ENCODE measurements at regions not wholly inside any gene's neighbourhood (a gene's known extent, or its start where the extent isn't known, plus 50 kb on each side); places are given as distances from the start of the nearest gene placed in this dataset.

GRCh38 chr6:125370343-125370742 is 68.6 kb upstream of the HDDC2 start:
- intact Hi-C loops (cut with DNase I; ENCODE audit: low total_unique reads): no loop called here
- H3K9me3 ChIP-seq: no peaks in the 10 kb centered on the region
- no peaks in the 10 kb centered on the region for H3K36me3 ChIP-seq
- WGBS, 2 donors (ENCODE audit: low coverage in 1 of 2): 59 to 71% methylated on average over 1 to 8 of the region's 8 CpGs
- no peaks in the 10 kb centered on the region for H3K4me1 ChIP-seq
- peaks cover 4% of the 10 kb centered on the region for H3K27me3 ChIP-seq
- no peak overlapping the region for H3K4me3 ChIP-seq
- H3K27ac ChIP-seq: no peak overlapping the region
- no peak for TF ChIP-seq EP300 (IDR thresholded peaks at IDR 0.05; ENCODE audit: low read depth)
- TF ChIP-seq POLR2A (IDR thresholded peaks at IDR 0.05): no peak
- TF ChIP-seq CTCF (IDR thresholded peaks at IDR 0.05): no peak
- no peak for TF ChIP-seq POLR2AphosphoS5 (IDR thresholded peaks at IDR 0.05)
- in situ Hi-C loops (cut with MboI; ENCODE audit: low pct_ligation_motif_present in 1 of 4, low pct_unique_long_range_greater_than_20kb in 1 of 4, low sequenced_read_pairs in 3 of 4): no loop called here
- no peak for DNase-seq

GRCh38 chr6:125375013-125375412 is 73.2 kb upstream of the HDDC2 start:
- Histone ChIP-seq H3K27ac (no peak overlapping the region), H3K27me3 (no peaks in the 10 kb centered on the region), H3K4me3 (no peak overlapping the region), H3K9me3 (no peaks in the 10 kb centered on the region), H3K36me3 (no peaks in the 10 kb centered on the region), H3K4me1 (no peaks in the 10 kb centered on the region)
- intact Hi-C loops (cut with DNase I; ENCODE audit: low total_unique reads): no loop called here
- 89 to 93% methylated on average over 2 of the region's 2 CpGs for WGBS, 2 donors (ENCODE audit: low coverage in 1 of 2)
- no peak for TF ChIP-seq EP300 (IDR thresholded peaks at IDR 0.05; ENCODE audit: low read depth)
- no peak for TF ChIP-seq POLR2A (IDR thresholded peaks at IDR 0.05)
- no peak for TF ChIP-seq POLR2AphosphoS5 (IDR thresholded peaks at IDR 0.05)
- no peak for TF ChIP-seq CTCF (IDR thresholded peaks at IDR 0.05)
- DNase-seq: no peak
- in situ Hi-C loops (cut with MboI; ENCODE audit: low pct_ligation_motif_present in 1 of 4, low pct_unique_long_range_greater_than_20kb in 1 of 4, low sequenced_read_pairs in 3 of 4): no loop called here

- H3K36me3 ChIP-seq: no peaks in the 10 kb centered on the region
- no peak for DNase-seq
- H3K4me3 ChIP-seq: no peak overlapping the region
- intact Hi-C loops (cut with DNase I; ENCODE audit: low total_unique reads) (no loop called here), in situ Hi-C loops (cut with MboI; ENCODE audit: low pct_ligation_motif_present in 1 of 4, low pct_unique_long_range_greater_than_20kb in 1 of 4, low sequenced_read_pairs in 3 of 4) (no loop called here)
- H3K27me3 ChIP-seq: no peaks in the 10 kb centered on the region
- H3K27ac ChIP-seq: no peak overlapping the region
- no peak for TF ChIP-seq POLR2A (IDR thresholded peaks at IDR 0.05)
- no peak for TF ChIP-seq EP300 (IDR thresholded peaks at IDR 0.05; ENCODE audit: low read depth)
- no peak for TF ChIP-seq POLR2AphosphoS5 (IDR thresholded peaks at IDR 0.05)
- no peak for TF ChIP-seq CTCF (IDR thresholded peaks at IDR 0.05)
- no peaks in the 10 kb centered on the region for H3K4me1 ChIP-seq
- no peaks in the 10 kb centered on the region for H3K9me3 ChIP-seq
These were observed 74.1 kb upstream of the HDDC2 start for GRCh38 chr6:125375821-125376220.

- no peak for TF ChIP-seq POLR2AphosphoS5 (IDR thresholded peaks at IDR 0.05)
- TF ChIP-seq CTCF (IDR thresholded peaks at IDR 0.05): no peak
- TF ChIP-seq EP300 (IDR thresholded peaks at IDR 0.05; ENCODE audit: low read depth): no peak
- no peak for TF ChIP-seq POLR2A (IDR thresholded peaks at IDR 0.05)
- no peaks in the 10 kb centered on the region for H3K27me3 ChIP-seq
- H3K4me3 ChIP-seq: no peak overlapping the region
- WGBS, 2 donors (ENCODE audit: low coverage in 1 of 2): 56 to 68% methylated on average over 2 to 5 of the region's 5 CpGs
- H3K4me1 ChIP-seq: no peaks in the 10 kb centered on the region
- H3K9me3 ChIP-seq: no peaks in the 10 kb centered on the region
- no peak for DNase-seq
- H3K36me3 ChIP-seq: no peaks in the 10 kb centered on the region
- in situ Hi-C loops (cut with MboI; ENCODE audit: low pct_ligation_motif_present in 1 of 4, low pct_unique_long_range_greater_than_20kb in 1 of 4, low sequenced_read_pairs in 3 of 4) (no loop called here), intact Hi-C loops (cut with DNase I; ENCODE audit: low total_unique reads) (no loop called here)
- H3K27ac ChIP-seq: no peak overlapping the region
These were observed 75.9 kb upstream of the HDDC2 start for GRCh38 chr6:125377621-125378020.

Data from transverse colon (tissue), 4 donors.